ENCODE measurements at regions not wholly inside any gene's neighbourhood (a gene's known extent, or its start where the extent isn't known, plus 50 kb on each side); places are given as distances from the start of the nearest gene placed in this dataset.

GRCh38 chr2:81858998-81859397 is 1554.4 kb upstream of the LRRTM1 start:
- CTCF ChIA-PET, result no interaction called here
- H3K4me3 ChIP-seq (ENCODE audit: low read depth, low read length), result no peak overlapping the region
- no peak overlapping the region for H3K27ac ChIP-seq (ENCODE audit: extremely low read depth, low read depth, low read length)
- H3K4me1 ChIP-seq (ENCODE audit: control insufficient read depth, insufficient read depth, low read length), result no peaks in the 10 kb centered on the region
- POLR2A ChIA-PET, result no interaction called here
- TF ChIP-seq ZNF624 (tag by site-specific recombination; IDR thresholded peaks at IDR 0.05) (no peak), ZNF138 (tag by site-specific recombination; IDR thresholded peaks at IDR 0.05; ENCODE audit: borderline replicate concordance) (no peak), ZNF24 (tag by site-specific recombination; IDR thresholded peaks at IDR 0.05) (no peak), GLIS2 (tag by site-specific recombination; IDR thresholded peaks at IDR 0.05) (no peak), ZNF248 (tag by site-specific recombination; IDR thresholded peaks at IDR 0.05) (no peak), ZNF488 (tag by site-specific recombination; IDR thresholded peaks at IDR 0.05) (no peak), HIC1 (tag by site-specific recombination; IDR thresholded peaks at IDR 0.05) (no peak), ZBTB20 (tag by site-specific recombination; IDR thresholded peaks at IDR 0.05) (no peak), PRDM10 (tag by site-specific recombination; IDR thresholded peaks at IDR 0.05) (no peak), ZNF202 (tag by site-specific recombination; IDR thresholded peaks at IDR 0.05; ENCODE audit: borderline replicate concordance) (no peak), ZNF394 (tag by site-specific recombination; IDR thresholded peaks at IDR 0.05; ENCODE audit: borderline replicate concordance) (no peak), ZNF223 (tag by site-specific recombination; IDR thresholded peaks at IDR 0.05) (no peak), ZNF600 (tag by site-specific recombination; IDR thresholded peaks at IDR 0.05) (no peak), ZNF174 (tag by site-specific recombination; IDR thresholded peaks at IDR 0.05) (no peak), KLF16 (tag by site-specific recombination; IDR thresholded peaks at IDR 0.05) (no peak), KLF1 (tag by site-specific recombination; IDR thresholded peaks at IDR 0.05) (no peak)
- no peaks in the 10 kb centered on the region for H3K36me3 ChIP-seq (ENCODE audit: control insufficient read depth in 2 of 2, insufficient read depth in 1 of 2, low read length in 2 of 2)
- H3K9me3 ChIP-seq (ENCODE audit: control insufficient read depth, insufficient read depth, low read depth, low read length), result no peaks in the 10 kb centered on the region

GRCh38 chr2:81853341-81853740 is 1548.8 kb upstream of the LRRTM1 start:
- ChIA-PET POLR2A (no interaction called here), CTCF (interaction anchor here (0.7 kb wide), 1 partner anchor 720 kb away, joined by 3 read pairs; no protein-coding TSS in a partner anchor)
- Histone ChIP-seq H3K27ac (ENCODE audit: extremely low read depth, low read depth, low read length) (no peak overlapping the region), H3K4me3 (ENCODE audit: low read depth, low read length) (no peak overlapping the region), H3K4me1 (ENCODE audit: control insufficient read depth, insufficient read depth, low read length) (no peaks in the 10 kb centered on the region), H3K9me3 (ENCODE audit: control insufficient read depth, insufficient read depth, low read depth, low read length) (no peaks in the 10 kb centered on the region), H3K36me3 (ENCODE audit: control insufficient read depth in 2 of 2, insufficient read depth in 1 of 2, low read length in 2 of 2) (no peaks in the 10 kb centered on the region)
- TF ChIP-seq ZNF335 (tag by site-specific recombination; conservative IDR thresholded peaks at IDR 0.05), result no peak
- TF ChIP-seq ZNF354C (tag by site-specific recombination; IDR thresholded peaks at IDR 0.05; ENCODE audit: borderline replicate concordance, low read depth), result no peak
- TF ChIP-seq REST (tag by site-specific recombination; IDR thresholded peaks at IDR 0.05), result no peak
- no peak for TF ChIP-seq MZF1 (tag by site-specific recombination; IDR thresholded peaks at IDR 0.05; ENCODE audit: borderline replicate concordance)
- TF ChIP-seq ZNF211 (tag by site-specific recombination; IDR thresholded peaks at IDR 0.05; ENCODE audit: low read depth), result no peak
- no peak for TF ChIP-seq AEBP2 (tag by site-specific recombination; IDR thresholded peaks at IDR 0.05; ENCODE audit: borderline replicate concordance)

Measured in HEK293 (cell line).